ENCODE measurements at regions not wholly inside any gene's neighbourhood (a gene's known extent, or its start where the extent isn't known, plus 50 kb on each side); places are given as distances from the start of the nearest gene placed in this dataset.
A peak's percentile ranks its signal among the peaks of the same experiment; 100 is the strongest.
"Not testable (repeated sequence)": the region's sequence is repeated elsewhere in the genome, so short reads cannot be mapped to it uniquely, and the experiment has no call there.

DNA sequence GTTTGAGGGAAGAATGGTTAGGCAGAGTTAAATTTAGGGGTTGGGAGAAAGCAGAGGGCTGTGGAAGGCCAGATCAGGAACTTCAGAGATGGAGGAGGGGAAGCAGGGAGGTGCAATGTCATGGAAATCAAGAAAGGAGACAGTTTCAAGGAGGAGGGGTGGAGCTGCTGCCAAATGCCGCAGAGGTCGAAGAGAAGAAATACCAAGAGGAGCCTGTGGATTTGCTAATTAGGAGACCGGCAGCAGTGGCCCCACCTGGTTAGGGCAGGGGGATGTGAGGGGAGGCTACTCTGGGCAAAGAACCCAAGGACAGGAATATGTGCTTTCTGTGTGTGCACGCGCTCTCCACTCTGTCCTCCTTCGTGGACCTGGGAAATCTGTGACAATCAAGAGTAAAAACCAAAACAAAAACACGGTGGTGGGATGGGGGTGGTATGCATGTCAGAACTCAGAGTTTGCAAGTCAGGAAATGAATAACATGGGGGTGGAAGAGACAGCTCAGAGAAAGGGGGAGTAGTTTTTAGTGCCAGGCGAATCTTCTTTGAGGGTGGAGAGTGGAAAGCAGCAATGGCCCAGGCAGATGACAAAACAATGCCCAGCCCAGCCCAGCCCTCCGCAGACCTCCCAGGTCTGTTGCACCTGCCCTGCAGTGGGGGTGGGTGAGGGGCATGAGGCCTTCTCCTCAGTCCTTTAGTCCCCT lies 102.9 kb upstream of the PAX2 start:
- no peak for DNase-seq (ENCODE audit: low spot score)

DNA sequence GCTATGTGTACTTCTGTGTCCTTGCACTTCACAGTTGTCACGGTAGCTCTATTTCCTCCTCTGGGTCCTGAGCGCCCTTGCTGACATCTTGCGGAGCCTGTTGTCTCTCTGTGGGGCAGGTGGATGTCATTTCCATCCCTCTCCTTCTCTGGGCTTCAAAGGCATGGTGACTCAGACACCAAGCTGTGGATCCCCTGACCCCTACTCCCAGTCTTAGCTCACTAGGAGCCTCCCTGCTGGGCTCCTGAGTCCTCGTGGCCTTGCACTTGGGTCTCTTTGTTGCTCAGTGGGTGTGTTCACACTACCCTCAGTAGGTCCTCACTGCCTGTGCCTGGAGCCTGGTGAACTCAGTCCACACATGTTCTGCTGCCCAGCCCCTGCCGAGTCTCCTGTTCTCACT lies 100.3 kb upstream of the PAX2 start:
- no peak for DNase-seq (ENCODE audit: low spot score)

DNA sequence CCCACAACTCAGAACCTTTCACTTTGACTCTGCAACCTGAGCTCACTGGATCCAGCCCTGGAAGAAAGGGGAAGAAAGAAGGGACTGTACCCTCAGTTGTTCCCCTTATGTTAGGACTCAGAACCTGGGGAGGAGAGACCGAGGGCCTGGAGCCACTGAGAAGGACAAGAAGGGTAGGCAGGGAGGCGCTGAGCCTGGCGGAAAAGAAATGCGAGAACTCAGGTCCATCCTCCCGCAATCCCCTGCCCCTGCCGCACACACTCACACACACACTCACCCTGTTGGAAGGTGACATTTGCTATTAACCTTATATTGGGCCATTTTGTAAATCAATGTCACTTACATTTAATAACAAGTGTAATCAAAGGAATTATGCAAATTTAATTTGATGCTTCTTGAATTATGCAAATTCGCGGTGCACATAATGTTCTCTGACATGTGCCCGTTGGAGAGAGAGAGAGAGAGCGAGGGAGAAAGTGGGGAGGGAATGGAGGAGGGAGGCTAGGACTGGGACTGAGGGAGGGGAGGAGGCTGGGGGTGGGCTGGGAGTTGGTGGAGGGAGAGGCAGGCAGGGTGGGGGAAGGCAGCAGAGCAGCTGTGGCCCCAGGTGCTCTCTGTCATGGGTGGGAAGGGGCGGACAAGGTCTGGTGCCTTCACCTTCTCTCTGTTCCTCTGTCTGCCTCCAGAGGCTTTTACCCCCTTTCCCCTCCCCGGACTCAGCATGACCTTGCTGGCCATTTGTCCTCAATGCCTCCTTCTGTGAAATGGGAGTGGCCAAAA lies 99.6 kb upstream of the PAX2 start:
- no peak for DNase-seq (ENCODE audit: low spot score)

DNA sequence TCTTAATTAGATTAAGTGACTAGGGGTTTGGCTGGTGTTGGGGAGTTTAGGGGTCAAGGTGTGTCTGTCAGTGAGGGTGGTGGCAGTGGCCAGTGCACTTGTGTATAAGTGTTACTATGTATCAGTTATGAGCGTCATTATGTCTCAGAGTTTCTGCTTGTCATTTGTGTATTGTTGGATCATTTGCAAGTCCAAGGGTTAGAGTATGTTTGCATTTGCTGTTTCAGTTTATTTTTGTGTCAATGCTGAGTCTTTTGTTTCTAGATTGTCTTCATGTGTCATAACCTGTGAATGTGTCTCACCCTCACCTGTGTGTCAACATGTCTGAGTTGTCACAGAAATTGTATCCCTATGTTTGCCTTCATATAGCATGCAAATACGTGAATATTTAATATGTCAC lies 97.5 kb upstream of the PAX2 start:
- no peak for DNase-seq (ENCODE audit: low spot score)

DNA sequence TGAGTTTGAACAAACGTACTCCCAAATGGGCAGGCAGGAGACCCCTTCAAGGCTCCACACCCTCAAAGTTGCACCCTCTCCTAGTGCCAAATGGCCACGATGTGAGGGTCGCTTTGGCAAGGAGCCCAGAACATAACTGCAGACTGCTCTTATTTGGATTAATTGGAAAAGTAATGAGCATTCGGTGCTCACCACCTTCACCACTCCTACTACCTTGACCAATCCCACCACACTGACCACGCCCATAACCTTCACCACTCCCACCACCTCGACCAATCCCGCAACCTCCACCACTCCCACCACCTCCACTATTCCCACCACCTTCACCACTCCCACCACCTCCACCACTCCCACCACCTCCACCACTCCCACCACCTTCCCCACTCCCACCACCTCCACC lies 94.7 kb upstream of the PAX2 start:
- DNase-seq (ENCODE audit: low spot score): no peak

DNA sequence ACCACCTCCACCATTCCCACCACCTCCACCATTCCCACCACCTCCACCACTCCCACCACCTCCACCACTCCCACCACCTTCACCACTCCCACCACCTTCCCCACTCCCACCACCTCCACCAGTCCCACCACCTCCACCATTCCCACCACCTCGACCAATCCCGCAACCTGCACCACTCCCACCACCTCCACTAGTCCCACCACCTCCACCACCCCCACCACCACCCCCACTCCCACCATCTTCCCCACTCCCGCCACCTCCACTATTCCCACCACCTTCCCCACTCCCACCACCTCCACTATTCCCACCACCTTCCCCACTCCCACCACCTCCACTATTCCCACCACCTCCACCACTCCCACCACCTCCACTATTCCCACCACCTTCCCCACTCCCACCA lies 94.3 kb upstream of the PAX2 start:
- not testable (repeated sequence) for DNase-seq (ENCODE audit: low spot score)

DNA sequence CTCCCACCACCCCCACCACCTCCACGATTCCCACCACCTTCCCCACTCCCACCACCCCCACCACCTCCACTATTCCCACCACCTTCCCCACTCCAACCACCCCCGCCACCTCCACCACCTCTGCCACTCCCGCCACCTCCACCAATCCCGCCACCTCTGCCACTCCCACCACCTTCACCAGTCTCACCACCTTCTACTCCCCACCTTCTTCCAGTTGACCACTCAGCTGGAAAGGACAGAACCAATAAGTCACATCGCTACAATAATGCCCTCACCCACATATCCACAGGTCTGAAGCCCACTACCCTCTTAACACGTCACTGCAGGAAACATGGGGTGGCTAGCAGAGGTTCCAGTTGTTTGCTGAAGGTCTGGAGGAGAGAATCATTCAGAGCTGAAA lies 93.5 kb upstream of the PAX2 start:
- DNase-seq (ENCODE audit: low spot score): no peak

DNA sequence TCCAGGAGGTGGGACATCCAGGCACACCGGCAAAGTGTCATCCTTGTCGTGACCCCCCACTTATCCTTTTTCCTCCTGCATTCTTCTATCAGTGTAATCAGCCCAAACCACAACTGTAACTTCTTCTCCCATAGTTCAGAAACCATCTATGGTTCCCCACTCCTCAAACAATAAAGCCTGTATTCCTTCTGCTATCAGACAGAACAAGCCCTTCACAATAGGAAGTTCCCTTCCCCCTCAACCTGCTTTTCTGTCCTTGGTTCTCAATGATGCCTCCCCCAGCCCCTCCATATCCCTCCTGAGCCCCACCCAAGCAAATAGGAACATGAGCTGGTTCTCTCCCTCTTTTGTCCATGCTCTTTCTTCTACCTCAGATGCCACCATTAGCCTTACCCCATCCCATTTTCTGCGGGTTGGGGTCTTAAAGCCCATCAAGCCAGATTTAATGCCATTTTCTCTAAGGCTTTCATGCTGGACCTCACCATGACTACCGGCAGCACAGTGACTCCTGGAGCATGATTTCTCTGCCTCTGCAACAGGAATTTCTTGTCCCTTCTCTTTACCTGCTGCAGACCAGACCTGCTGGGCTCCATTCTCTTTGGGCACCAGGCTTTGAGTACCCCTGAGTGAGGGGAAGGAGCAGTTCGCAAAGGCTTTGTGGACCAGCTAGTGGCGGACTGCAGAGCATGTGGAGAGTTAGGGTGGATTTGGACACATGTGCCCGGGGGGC lies 92.8 kb upstream of the PAX2 start:
- DNase-seq (ENCODE audit: low spot score): no peak

DNA sequence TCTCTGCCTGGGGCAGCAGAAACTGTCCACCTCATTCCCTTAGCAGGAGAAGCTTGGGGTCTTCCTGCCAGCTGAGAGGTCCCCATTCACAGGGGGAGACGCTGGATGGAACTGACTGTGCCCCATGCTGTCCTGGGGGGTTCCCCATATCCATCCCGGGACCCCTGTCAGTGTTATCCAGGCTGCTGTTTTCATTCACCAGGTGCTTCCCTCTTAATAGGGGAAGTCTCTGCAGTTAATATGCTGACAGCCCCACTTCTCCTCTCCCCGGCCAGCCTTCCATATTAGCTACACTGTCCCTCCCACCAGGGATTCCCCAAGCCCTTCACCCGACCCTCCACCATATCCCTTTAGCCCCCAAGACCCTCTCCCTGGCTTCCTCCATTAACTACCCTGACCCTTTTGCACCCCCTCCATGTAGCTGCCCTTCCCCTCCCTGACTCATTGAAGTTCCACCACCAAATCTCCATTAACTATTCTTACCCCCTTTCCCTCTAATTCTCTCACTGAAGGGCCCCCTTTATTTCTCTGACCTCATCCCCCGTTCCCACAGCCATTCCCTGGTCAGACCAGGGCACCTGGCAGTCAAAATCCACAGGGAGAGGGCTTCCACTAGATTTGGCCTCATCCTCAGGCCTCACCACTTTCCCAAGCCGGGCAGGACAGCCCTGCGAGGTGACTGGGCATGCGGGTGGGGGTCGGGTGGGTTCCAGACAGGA lies 92.0 kb upstream of the PAX2 start:
- DNase-seq (ENCODE audit: low spot score): no peak

DNA sequence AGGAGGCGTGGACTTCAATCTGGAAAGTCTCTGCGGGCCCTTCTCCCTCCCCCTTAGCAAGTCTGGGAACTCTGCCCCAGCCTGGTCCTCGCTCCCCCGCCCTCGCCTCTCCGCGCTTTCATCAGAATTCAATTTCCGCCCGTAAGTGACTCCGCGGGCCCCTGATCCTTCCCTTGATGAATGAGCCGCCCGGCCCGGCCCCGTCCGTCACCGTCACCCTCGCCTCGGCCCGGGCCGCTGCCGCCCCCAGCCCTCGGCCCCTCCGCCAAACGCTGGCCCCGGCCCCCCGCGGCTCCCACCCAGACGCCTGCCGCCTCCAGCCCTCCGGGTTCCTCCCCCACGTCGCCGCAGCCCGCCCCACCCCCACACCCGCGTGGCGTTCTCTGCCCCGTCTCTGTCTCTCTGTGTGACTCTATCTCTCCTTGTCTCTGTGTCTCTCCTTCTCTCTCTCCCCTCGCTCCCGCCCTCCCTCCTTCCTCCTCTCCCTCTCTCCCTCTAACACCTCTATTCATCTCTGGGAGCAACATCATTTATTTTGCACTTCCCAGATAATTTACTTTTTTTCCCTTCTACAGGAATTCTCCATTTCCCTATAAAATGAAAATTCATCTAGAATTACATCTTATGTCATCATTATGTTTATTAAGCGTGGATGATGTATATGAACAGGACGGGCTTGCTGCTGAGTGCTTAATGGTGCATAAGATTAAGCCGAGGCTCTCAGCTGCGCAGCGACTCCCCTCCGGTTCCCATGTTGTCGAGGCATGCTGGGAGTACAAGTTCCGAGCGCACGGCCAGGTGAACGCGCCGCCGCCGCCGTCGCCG lies 91.2 kb upstream of the PAX2 start:
- peak; percentile 53 for DNase-seq (ENCODE audit: low spot score)

DNA sequence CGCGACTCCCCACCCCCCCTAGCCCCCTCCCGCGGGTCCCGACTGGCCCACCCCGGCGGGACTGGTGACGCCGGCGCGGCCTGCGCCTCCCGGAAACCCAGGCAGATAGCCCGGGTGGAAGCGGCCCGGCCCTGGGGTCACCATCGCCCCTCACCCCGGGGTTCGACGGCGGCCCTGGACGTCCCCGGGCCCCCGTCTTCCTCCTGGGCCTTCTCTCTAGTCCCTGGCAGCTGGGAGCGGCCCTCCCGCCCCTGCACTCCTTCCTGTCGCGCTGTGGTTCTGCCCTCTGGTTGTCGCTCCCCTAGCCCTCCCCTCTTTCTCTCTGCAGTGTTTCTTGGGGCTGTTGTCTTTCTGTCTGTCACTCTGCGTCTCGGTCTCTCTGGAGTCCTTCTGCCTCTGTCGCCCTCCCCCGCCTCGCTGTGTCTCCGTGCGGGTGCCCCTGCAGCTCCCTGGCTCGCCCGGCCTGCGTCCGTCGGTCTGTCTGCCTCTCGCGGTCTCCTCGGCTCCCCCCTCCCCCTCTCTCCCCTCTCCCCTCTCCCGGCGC lies 90.5 kb upstream of the PAX2 start:
- no peak for DNase-seq (ENCODE audit: low spot score)

DNA sequence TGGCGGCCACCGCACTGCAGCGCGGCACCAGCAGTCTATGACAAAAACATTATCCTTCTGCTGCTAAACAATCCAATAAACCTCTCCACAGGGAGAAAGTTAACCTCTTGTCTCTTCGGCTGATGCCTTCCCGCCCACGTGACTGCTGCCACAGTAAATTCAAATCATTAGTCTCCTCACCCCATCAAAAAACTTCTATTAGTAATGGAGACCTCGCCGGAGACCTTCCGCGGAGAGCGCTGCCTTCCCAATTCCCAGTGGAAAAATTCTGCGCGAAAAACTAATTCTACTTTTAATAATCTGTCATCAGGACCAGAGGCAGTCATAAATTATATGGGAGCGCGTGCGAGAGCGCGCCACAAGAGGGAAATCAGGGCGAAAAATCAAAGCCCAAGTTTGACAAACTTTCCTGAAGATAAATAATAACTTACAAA lies 90.0 kb upstream of the PAX2 start:
- no peak for DNase-seq (ENCODE audit: low spot score)

DNA sequence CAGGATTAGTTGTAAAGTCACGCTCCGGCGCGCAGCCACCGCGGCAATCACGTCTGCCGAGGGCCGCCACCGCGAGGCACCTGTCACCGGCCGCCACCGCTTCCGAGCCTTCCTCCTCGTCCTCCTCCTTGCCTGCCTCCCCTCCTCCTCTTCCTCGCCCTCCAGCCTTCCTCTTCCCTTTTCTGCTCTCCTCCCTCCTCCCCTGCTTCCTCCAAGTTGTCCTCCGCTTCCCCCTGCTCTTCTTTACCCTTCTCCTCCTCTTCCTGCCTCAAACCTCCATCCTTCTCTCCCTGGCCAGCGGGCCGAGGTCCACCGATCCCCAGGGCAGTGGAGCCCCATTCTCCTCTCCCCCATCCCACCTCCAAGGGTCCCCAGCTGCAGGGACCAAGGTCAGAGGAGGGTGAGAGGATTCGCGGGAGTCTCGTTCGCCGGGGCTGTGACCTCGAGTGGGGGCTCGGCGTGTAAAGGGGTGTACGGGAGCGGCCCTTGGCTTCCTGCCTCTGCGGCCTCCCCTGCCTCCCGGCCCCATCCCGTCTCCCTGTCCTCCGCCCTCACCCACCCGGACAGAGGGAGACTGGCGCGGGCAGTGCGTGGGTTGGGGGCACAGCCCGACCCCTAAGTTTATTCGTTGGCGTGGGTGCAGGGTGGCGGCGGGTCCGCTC lies 89.5 kb upstream of the PAX2 start:
- DNase-seq (ENCODE audit: low spot score): no peak

DNA sequence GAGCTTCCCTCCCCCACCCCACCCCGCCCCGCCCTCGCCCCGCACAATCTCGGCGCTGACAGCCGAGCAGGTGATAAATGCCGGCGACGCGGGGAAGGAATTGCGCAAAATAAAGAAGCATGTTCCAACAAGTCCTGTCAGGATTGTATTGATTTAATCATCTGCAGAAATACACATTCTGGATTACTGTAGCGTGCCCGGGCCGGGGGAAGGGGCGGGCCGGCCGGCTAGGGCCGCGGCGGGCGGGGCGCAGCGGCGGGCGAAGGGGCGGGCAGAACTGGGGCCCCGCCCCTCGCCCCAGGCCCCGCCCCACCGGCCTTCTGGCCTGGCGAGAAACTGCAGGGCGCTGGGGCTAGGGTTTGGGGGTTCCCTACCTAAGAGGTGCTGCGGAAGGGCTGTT lies 88.9 kb upstream of the PAX2 start:
- peak; percentile 75 for DNase-seq (ENCODE audit: low spot score)

DNA sequence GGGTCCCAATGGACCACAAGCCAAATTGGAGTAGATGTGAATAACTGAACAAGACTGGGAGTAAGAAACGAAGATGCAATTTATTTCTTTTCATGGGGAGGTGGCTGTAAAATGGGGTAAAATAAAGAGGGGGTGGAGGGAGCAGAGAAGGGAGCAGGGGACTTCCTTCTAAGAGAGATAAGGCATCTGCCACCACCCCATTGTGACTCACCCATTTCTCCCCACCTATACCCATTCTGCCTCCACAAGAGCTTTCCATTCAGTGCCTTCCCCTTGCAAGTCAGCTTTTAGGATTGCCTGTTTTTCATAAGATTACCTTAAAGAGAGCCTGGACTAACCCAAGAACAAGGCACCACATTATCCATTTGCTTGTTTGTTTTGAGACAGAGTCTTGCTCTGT lies 87.1 kb upstream of the PAX2 start:
- no peak for DNase-seq (ENCODE audit: low spot score)

DNA sequence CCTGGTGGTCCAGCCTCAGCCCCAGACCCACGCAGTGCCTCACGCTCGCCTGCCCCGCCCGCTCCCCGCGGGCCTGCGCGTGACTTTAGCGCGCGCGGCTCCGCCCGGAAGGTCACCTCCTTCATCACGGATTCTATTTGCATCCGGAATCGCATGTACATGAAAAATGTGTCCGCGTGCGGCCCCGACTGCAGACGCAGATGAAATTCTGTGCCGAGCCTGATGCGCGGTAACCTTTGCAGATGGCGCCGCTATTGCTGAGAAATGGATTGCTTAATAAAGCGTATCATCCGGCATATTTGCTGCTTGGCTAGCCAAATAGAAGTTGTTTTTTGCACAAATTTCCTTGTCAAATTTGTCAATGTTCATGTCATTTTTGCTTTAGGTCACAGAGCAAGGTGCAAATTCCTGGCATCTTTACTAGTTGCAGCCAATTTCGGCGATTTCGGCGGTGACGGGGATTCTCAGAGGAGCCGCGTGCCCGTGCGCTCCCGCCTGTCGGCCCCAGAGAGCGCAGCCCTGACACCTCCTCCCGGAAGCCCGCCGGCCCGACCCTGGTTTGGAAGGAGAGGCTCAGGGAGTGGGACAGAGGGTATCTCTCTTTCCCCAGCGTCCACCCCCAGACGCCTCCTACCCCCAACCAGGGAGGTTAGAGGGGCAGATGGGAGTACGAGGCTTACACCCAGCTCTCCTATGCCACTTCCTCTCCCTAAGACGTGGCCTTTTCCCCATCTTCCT lies 85.9 kb upstream of the PAX2 start:
- DNase-seq (ENCODE audit: low spot score): no peak

DNA sequence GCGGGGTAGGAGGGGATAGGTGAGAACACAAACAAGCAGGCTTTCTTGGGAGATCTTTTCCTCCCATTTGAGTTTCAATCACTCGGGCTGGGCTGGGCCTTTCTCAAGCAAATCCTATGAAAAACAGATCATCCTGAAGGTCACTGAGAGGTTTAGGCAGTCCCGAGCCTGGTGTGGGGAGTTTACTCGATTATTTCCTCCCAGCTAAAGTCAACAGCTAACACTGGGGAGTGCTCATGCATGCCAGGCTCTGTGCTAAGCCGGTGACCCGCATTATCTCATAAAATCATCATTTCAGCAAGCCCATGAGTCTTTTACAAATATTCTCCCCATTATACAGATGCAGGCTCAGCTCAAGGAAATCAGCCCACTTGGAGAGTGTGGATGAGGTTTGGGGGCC lies 85.0 kb upstream of the PAX2 start:
- no peak for DNase-seq (ENCODE audit: low spot score)

DNA sequence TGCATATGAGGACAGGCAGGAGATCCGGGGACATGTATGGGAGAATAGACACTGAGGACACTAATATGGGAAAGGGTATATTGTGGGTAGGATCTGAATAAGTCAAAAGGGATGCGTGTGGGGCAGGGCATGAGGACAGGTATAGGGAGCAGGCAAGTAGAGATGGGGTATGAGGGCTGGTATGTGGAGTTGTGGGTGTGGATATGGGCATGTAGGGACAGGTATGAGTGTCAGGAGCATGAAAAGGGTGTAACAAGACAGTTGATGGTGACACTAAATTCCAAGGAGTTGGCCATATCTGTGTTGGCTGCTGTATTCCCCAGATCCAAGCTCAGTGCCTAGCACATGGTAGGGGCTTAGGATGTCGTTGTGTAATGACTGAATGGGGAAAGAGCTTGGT lies 84.4 kb upstream of the PAX2 start:
- no peak for DNase-seq (ENCODE audit: low spot score)

DNA sequence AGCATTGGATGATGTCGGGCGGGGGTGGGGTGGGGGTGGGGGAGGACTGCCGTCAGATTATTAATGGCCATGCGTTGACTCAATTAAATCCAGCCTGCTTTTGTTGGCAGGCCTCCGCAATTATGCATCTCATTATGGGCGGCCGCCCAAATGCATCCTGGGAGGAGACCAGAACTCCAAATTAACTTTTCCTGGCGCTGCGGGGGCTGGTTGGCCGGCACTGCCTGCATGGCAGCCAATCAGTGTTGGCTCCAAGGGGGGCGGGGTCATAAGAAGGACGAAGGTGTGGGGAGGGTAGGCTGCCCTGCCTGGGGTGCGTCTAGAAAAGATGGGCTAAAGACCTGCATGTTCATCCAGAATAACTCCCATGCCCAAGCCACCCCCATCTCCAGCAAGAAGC lies 83.9 kb upstream of the PAX2 start:
- DNase-seq (ENCODE audit: low spot score): no peak

DNA sequence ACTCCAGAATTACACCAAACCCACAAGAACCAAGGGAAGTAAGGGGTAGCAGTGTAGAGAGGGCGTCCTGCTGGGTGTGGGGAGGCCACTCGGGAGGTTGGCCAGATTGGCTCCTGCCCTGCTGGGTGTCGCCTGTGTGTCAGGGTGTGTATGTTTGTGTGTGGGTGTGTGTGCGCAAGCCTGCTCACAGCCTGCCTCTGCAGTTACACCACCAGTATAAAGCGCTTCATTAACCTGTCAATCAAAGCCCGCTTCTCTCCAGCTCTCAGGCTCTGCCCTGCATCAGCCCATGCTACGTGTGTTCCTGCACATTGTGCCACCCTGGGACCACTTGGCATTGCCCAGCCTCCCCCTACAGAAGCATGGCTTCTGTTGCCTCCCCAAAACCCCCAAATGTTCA lies 83.3 kb upstream of the PAX2 start:
- DNase-seq (ENCODE audit: low spot score): no peak
